ENCODE measurements at regions not wholly inside any gene's neighbourhood (a gene's known extent, or its start where the extent isn't known, plus 50 kb on each side); places are given as distances from the start of the nearest gene placed in this dataset.

DNA sequence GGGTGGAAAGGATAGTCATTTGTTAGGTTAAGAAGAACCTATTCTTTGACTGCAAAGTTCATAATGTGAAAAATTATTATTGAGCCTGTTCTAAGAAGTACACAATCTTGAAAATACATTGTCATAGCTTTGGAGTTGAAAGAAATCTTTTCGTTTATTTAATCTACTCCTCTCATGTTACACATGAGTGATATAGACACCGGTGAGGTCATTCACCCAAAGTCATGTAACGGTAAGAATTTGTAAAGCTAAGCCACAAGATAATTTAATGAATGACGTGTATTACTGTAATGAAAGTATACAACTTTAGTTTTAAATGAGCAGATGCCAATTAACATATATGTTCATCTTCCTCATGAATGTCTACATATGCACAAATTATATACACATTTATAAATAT, 284.1 kb upstream of the PDE4D start:
- intact Hi-C loops (cut with micrococcal nuclease; ENCODE audit: unreplicated experiment) = no loop called here
- Histone ChIP-seq H3K9ac (ENCODE audit: control insufficient read depth, insufficient read depth, low read length) (no peak overlapping the region), H3K79me2 (ENCODE audit: control insufficient read depth, insufficient read depth, low read length) (no peaks in the 10 kb centered on the region), H2AFZ (ENCODE audit: control insufficient read depth, low read depth, low read length) (no peak overlapping the region), H3K36me3 (ENCODE audit: control insufficient read depth in 2 of 2, insufficient read depth in 2 of 2, low read length in 1 of 2) (no peaks in the 10 kb centered on the region), H3K9me3 (replicated peaks; ENCODE audit: control insufficient read depth, insufficient read depth, low read length) (no peaks in the 10 kb centered on the region), H4K20me1 (ENCODE audit: control insufficient read depth, insufficient read depth) (no peaks in the 10 kb centered on the region), H3K4me2 (ENCODE audit: control insufficient read depth, insufficient read depth) (no peak overlapping the region), H3K4me3 (no peak overlapping the region), H3K4me1 (ENCODE audit: control insufficient read depth, insufficient read depth, low read length) (no peaks in the 10 kb centered on the region), H3K27ac (ENCODE audit: control insufficient read depth, insufficient read depth) (no peak overlapping the region), H3K27me3 (replicated peaks in 1 of 2; ENCODE audit: control insufficient read depth in 2 of 2, insufficient read depth in 2 of 2, low read length in 1 of 2) (no peaks in the 10 kb centered on the region)
- WGBS (ENCODE audit: insufficient coverage, insufficient replicate concordance, low lambda C conversion rate, missing lambda C conversion rate) = 56% methylated on average over 4 of the region's 4 CpGs
- no TSS peak for BruUV-seq (replicated peaks)
- CTCF ChIA-PET = no interaction called here
- DNase-seq (ENCODE audit: low read depth, low spot score) (no peak), ATAC-seq (no peak), FAIRE-seq (no peak)
- SMC1A ChIA-PET (ENCODE audit: uncharacterized antibody, unreplicated experiment) = no interaction called here
- RAD21 ChIA-PET (ENCODE audit: unreplicated experiment) = no interaction called here
- POLR2A ChIA-PET = no interaction called here
- in situ Hi-C loops (cut with MboI) = no loop called here
- TF ChIP-seq, protein P1, sequence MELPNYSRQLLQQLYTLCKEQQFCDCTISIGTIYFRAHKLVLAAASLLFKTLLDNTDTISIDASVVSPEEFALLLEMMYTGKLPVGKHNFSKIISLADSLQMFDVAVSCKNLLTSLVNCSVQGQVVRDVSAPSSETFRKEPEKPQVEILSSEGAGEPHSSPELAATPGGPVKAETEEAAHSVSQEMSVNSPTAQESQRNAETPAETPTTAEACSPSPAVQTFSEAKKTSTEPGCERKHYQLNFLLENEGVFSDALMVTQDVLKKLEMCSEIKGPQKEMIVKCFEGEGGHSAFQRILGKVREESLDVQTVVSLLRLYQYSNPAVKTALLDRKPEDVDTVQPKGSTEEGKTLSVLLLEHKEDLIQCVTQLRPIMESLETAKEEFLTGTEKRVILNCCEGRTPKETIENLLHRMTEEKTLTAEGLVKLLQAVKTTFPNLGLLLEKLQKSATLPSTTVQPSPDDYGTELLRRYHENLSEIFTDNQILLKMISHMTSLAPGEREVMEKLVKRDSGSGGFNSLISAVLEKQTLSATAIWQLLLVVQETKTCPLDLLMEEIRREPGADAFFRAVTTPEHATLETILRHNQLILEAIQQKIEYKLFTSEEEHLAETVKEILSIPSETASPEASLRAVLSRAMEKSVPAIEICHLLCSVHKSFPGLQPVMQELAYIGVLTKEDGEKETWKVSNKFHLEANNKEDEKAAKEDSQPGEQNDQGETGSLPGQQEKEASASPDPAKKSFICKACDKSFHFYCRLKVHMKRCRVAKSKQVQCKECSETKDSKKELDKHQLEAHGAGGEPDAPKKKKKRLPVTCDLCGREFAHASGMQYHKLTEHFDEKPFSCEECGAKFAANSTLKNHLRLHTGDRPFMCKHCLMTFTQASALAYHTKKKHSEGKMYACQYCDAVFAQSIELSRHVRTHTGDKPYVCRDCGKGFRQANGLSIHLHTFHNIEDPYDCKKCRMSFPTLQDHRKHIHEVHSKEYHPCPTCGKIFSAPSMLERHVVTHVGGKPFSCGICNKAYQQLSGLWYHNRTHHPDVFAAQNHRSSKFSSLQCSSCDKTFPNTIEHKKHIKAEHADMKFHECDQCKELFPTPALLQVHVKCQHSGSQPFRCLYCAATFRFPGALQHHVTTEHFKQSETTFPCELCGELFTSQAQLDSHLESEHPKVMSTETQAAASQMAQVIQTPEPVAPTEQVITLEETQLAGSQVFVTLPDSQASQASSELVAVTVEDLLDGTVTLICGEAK (IDR thresholded peaks at IDR 0.05; ENCODE audit: borderline replicate concordance) = no peak
- TF ChIP-seq, protein P2, sequence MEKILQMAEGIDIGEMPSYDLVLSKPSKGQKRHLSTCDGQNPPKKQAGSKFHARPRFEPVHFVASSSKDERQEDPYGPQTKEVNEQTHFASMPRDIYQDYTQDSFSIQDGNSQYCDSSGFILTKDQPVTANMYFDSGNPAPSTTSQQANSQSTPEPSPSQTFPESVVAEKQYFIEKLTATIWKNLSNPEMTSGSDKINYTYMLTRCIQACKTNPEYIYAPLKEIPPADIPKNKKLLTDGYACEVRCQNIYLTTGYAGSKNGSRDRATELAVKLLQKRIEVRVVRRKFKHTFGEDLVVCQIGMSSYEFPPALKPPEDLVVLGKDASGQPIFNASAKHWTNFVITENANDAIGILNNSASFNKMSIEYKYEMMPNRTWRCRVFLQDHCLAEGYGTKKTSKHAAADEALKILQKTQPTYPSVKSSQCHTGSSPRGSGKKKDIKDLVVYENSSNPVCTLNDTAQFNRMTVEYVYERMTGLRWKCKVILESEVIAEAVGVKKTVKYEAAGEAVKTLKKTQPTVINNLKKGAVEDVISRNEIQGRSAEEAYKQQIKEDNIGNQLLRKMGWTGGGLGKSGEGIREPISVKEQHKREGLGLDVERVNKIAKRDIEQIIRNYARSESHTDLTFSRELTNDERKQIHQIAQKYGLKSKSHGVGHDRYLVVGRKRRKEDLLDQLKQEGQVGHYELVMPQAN (conservative IDR thresholded peaks at IDR 0.05) = no peak
- TF ChIP-seq CBX5 (IDR thresholded peaks at IDR 0.05; ENCODE audit: low read depth) (no peak), MEF2B (IDR thresholded peaks at IDR 0.05; ENCODE audit: partially characterized antibody, poor library complexity, severe bottlenecking) (no peak), MYB (IDR thresholded peaks at IDR 0.05; ENCODE audit: borderline replicate concordance, low read depth, low read length) (no peak), STAT1 (conservative IDR thresholded peaks at IDR 0.05) (no peak), MYC (IDR thresholded peaks at IDR 0.05; ENCODE audit: insufficient read depth, insufficient read length, insufficient replicate concordance, low read length, severe bottlenecking) (no peak), CHD1 (IDR thresholded peaks at IDR 0.05; ENCODE audit: low read depth, low read length) (no peak)
- TF ChIP-seq, protein P3, sequence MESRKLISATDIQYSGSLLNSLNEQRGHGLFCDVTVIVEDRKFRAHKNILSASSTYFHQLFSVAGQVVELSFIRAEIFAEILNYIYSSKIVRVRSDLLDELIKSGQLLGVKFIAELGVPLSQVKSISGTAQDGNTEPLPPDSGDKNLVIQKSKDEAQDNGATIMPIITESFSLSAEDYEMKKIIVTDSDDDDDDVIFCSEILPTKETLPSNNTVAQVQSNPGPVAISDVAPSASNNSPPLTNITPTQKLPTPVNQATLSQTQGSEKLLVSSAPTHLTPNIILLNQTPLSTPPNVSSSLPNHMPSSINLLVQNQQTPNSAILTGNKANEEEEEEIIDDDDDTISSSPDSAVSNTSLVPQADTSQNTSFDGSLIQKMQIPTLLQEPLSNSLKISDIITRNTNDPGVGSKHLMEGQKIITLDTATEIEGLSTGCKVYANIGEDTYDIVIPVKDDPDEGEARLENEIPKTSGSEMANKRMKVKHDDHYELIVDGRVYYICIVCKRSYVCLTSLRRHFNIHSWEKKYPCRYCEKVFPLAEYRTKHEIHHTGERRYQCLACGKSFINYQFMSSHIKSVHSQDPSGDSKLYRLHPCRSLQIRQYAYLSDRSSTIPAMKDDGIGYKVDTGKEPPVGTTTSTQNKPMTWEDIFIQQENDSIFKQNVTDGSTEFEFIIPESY (IDR thresholded peaks at IDR 0.05) = no peak
- TF ChIP-seq, protein P4, sequence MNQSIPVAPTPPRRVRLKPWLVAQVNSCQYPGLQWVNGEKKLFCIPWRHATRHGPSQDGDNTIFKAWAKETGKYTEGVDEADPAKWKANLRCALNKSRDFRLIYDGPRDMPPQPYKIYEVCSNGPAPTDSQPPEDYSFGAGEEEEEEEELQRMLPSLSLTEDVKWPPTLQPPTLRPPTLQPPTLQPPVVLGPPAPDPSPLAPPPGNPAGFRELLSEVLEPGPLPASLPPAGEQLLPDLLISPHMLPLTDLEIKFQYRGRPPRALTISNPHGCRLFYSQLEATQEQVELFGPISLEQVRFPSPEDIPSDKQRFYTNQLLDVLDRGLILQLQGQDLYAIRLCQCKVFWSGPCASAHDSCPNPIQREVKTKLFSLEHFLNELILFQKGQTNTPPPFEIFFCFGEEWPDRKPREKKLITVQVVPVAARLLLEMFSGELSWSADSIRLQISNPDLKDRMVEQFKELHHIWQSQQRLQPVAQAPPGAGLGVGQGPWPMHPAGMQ (IDR thresholded peaks at IDR 0.05; ENCODE audit: borderline replicate concordance) = no peak
- TF ChIP-seq, protein P5, sequence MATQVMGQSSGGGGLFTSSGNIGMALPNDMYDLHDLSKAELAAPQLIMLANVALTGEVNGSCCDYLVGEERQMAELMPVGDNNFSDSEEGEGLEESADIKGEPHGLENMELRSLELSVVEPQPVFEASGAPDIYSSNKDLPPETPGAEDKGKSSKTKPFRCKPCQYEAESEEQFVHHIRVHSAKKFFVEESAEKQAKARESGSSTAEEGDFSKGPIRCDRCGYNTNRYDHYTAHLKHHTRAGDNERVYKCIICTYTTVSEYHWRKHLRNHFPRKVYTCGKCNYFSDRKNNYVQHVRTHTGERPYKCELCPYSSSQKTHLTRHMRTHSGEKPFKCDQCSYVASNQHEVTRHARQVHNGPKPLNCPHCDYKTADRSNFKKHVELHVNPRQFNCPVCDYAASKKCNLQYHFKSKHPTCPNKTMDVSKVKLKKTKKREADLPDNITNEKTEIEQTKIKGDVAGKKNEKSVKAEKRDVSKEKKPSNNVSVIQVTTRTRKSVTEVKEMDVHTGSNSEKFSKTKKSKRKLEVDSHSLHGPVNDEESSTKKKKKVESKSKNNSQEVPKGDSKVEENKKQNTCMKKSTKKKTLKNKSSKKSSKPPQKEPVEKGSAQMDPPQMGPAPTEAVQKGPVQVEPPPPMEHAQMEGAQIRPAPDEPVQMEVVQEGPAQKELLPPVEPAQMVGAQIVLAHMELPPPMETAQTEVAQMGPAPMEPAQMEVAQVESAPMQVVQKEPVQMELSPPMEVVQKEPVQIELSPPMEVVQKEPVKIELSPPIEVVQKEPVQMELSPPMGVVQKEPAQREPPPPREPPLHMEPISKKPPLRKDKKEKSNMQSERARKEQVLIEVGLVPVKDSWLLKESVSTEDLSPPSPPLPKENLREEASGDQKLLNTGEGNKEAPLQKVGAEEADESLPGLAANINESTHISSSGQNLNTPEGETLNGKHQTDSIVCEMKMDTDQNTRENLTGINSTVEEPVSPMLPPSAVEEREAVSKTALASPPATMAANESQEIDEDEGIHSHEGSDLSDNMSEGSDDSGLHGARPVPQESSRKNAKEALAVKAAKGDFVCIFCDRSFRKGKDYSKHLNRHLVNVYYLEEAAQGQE (IDR thresholded peaks at IDR 0.05; ENCODE audit: low read depth, low read length) = no peak
